GM12878 (cell line): ENCODE measurements at regions not wholly inside any gene's neighbourhood (a gene's known extent, or its start where the extent isn't known, plus 50 kb on each side); places are given as distances from the start of the nearest gene placed in this dataset.

ENCODE experiments used
- ATAC-seq: fragments of 200-7000 bp; cut with Tn5 transposase; 3 replicates; pipeline ENCODE4 v1.9.1; 2020; ENCODE audit warnings: mild to moderate bottlenecking, moderate library complexity
- BruUV-seq: library from RNA; stranded (reverse); fragments of 400-500 nt; replicated peaks from 2 replicates; lab custom pipeline; 2021; lab: Mats Ljungman, UMichigan
- CTCF ChIA-PET: fragments of 300-600 bp; sonication (Branson Sonifier 250); formaldehyde crosslinking; extraction: SDS; loops from one replicate; lab custom pipeline; 2021; ENCODE audit warnings: inconsistent platforms; lab: Yijun Ruan, JAX
- POLR2A ChIA-PET: fragments of 350-600 bp; formaldehyde crosslinking; extraction: SDS; loops from one replicate; lab custom pipeline; 2021; ENCODE audit warnings: inconsistent platforms; lab: Charles Lee
- RAD21 ChIA-PET: fragments of 300-600 bp; sonication (Branson Sonifier 250); formaldehyde crosslinking; loops from one replicate; lab custom pipeline; 2023; ENCODE audit warnings: antibody characterized with exemption; ENCODE audit not compliant: unreplicated experiment; lab: Charles Lee
- SMC1A ChIA-PET: fragments of 300-600 bp; sonication (Branson Sonifier 250); formaldehyde crosslinking; loops from one replicate; lab custom pipeline; 2023; ENCODE audit not compliant: unreplicated experiment, uncharacterized antibody; lab: Charles Lee
- DNase-seq: peaks from one replicate; pipeline ENCODE4 v3.0.0-alpha.2; 2011; ENCODE audit warnings: low read depth, low spot score
- FAIRE-seq: peaks from 3 replicates; lab custom pipeline; 2011; peaks lifted over from hg19 to GRCh38; lab: Jason Lieb, UNC
- H2AFZ ChIP-seq: 2 replicates; pipeline ENCODE4 v1.6.0; 2011; ENCODE audit warnings: low read depth, low read length, control low read depth; ENCODE audit not compliant: control insufficient read depth
- H3K27ac ChIP-seq: 2 replicates; pipeline ENCODE4 v1.5.1; 2011; ENCODE audit warnings: control low read depth; ENCODE audit not compliant: control insufficient read depth, insufficient read depth
- H3K27me3 ChIP-seq, 2 experiments: replicated peaks in 1 of 2; 2 replicates each; pipeline versions ENCODE4 v1.6.0 to v1.6.1; 2011; ENCODE audit warnings: low read length in 1 of 2; ENCODE audit not compliant: control insufficient read depth in 2 of 2, insufficient read depth in 2 of 2
- H3K36me3 ChIP-seq, 2 experiments: 2 replicates each; pipeline ENCODE4 v1.5.1; 2011; ENCODE audit warnings: low read length in 1 of 2; ENCODE audit not compliant: control insufficient read depth in 2 of 2, insufficient read depth in 2 of 2
- H3K4me1 ChIP-seq: 2 replicates; pipeline ENCODE4 v1.6.1; 2011; ENCODE audit warnings: mild to moderate bottlenecking, low read length, moderate library complexity, mixed read lengths; ENCODE audit not compliant: control insufficient read depth, insufficient read depth
- H3K4me2 ChIP-seq: 2 replicates; pipeline ENCODE4 v1.6.0; 2011; ENCODE audit warnings: control low read depth; ENCODE audit not compliant: control insufficient read depth, insufficient read depth
- H3K4me3 ChIP-seq: fragments of 200-600 bp; sonication (generic); 2 replicates; pipeline ENCODE4 v1.5.1; 2016
- H3K79me2 ChIP-seq: 2 replicates; pipeline ENCODE4 v1.6.0; 2011; ENCODE audit warnings: low read length; ENCODE audit not compliant: control insufficient read depth, insufficient read depth
- H3K9ac ChIP-seq: 2 replicates; pipeline ENCODE4 v1.8.0; 2011; ENCODE audit warnings: low read length, control low read depth, mixed read lengths; ENCODE audit not compliant: control insufficient read depth, insufficient read depth
- H3K9me3 ChIP-seq: replicated peaks from 3 replicates; pipeline ENCODE4 v1.5.1; 2011; ENCODE audit warnings: mild to moderate bottlenecking, low read length; ENCODE audit not compliant: control insufficient read depth, insufficient read depth
- H4K20me1 ChIP-seq: 2 replicates; pipeline ENCODE4 v1.6.0; 2011; ENCODE audit not compliant: control insufficient read depth, insufficient read depth
- CBX5 ChIP-seq: sonication (generic); IDR thresholded peaks from 2 replicates; pipeline ENCODE4 v1.6.1; 2016; ENCODE audit warnings: low read depth, moderate library complexity, mild to moderate bottlenecking, inconsistent platforms
- ETV6 ChIP-seq, 2 experiments: fragments of 450-650 bp in 1 of 2; IDR thresholded peaks in 1 of 2; conservative IDR thresholded peaks in 1 of 2; 2 replicates each; pipeline ENCODE4 v1.6.1; 2014; ENCODE audit warnings: antibody characterized with exemption in 1 of 2, borderline replicate concordance in 1 of 2, low read depth in 1 of 2, mild to moderate bottlenecking in 1 of 2, moderate library complexity in 1 of 2
- FOXM1 ChIP-seq: IDR thresholded peaks from 2 replicates; pipeline ENCODE4 v1.6.1; 2012; ENCODE audit warnings: low read depth, mild to moderate bottlenecking, inconsistent platforms, low read length, moderate library complexity
- IKZF1 ChIP-seq: fragments of 450-650 bp; conservative IDR thresholded peaks from 2 replicates; pipeline ENCODE4 v1.6.1; 2017; ENCODE audit warnings: antibody characterized with exemption, mild to moderate bottlenecking
- NFYB ChIP-seq: IDR thresholded peaks from 2 replicates; pipeline ENCODE4 v1.6.1; 2011; ENCODE audit warnings: low read depth, mild to moderate bottlenecking, low read length, improper control_type of control experiment, moderate library complexity; ENCODE audit not compliant: insufficient read depth
- POLR2AphosphoS5 ChIP-seq: IDR thresholded peaks from 2 replicates; pipeline ENCODE4 v1.6.1; 2011; ENCODE audit warnings: mild to moderate bottlenecking, low read length, inconsistent platforms
- RELB ChIP-seq: fragments of 450-650 bp; IDR thresholded peaks from 2 replicates; pipeline ENCODE4 v1.6.1; 2017; ENCODE audit warnings: low read depth, mild to moderate bottlenecking, moderate library complexity
- STAT1 ChIP-seq: fragments of 450-650 bp; conservative IDR thresholded peaks from 2 replicates; pipeline ENCODE4 v1.6.1; 2014; ENCODE audit warnings: antibody characterized with exemption, mild to moderate bottlenecking
- ZNF207 ChIP-seq: fragments of 450-650 bp; IDR thresholded peaks from 2 replicates; pipeline ENCODE4 v1.6.1; 2014; ENCODE audit warnings: antibody characterized with exemption, mild to moderate bottlenecking, borderline replicate concordance
- ZNF687 ChIP-seq: fragments of 450-650 bp; IDR thresholded peaks from 2 replicates; pipeline ENCODE4 v1.6.1; 2017; ENCODE audit warnings: mild to moderate bottlenecking, moderate library complexity
- WGBS: methylation state at CpG from one replicate; pipeline ENCODE4 v1.1.6; 2016; ENCODE audit warnings: low lambda C conversion rate; ENCODE audit not compliant: insufficient replicate concordance, insufficient coverage; ENCODE audit errors: missing lambda C conversion rate; 5-methylcytosine and 5-hydroxymethylcytosine counted together
- in situ Hi-C: fragments of 300-500 bp; cut with MboI; formaldehyde crosslinking; loops from 9 replicates; pipeline ENCODE4 v1.14.3; 2018; ENCODE audit warnings: mixed read lengths
- intact Hi-C: fragments of 100-400 bp; cut with micrococcal nuclease; formaldehyde crosslinking; loops from one replicate; pipeline ENCODE4 v1.14.2; 2022; ENCODE audit not compliant: unreplicated experiment

- ChIA-PET RAD21 (no interaction called here), POLR2A (no interaction called here), CTCF (no interaction called here), SMC1A (no interaction called here)
- in situ Hi-C loops (no loop called here), intact Hi-C loops (no loop called here)
- H3K27me3 ChIP-seq, result no peaks in the 10 kb centered on the region
- no peaks in the 10 kb centered on the region for H3K4me1 ChIP-seq
- H3K36me3 ChIP-seq, result no peaks in the 10 kb centered on the region
- TF ChIP-seq STAT1 (no peak), ETV6 (conservative IDR thresholded peaks at IDR 0.05 in 1 of 2, IDR thresholded peaks at IDR 0.05 in 1 of 2; ENCODE audit: borderline replicate concordance in 1 of 2, low read depth in 1 of 2) (no peak), FOXM1 (no peak), CBX5 (no peak), IKZF1 (no peak), NFYB (no peak), ZNF207 (no peak), ZNF687 (no peak), RELB (no peak), POLR2AphosphoS5 (no peak)
- no peak overlapping the region for H3K9ac ChIP-seq
- no peak overlapping the region for H3K4me2 ChIP-seq
- H3K79me2 ChIP-seq, result no peaks in the 10 kb centered on the region
- no peak overlapping the region for H3K4me3 ChIP-seq
- 50% methylated on average over 5 of the region's 5 CpGs for WGBS
- H3K27ac ChIP-seq, result no peak overlapping the region
- H2AFZ ChIP-seq, result no peak overlapping the region
- no peak for FAIRE-seq
- H4K20me1 ChIP-seq, result no peaks in the 10 kb centered on the region
- no TSS peak for BruUV-seq
- H3K9me3 ChIP-seq, result no peaks in the 10 kb centered on the region
- no peak for DNase-seq
- no peak for ATAC-seq
Measured at GRCh38 chr1:187762118-187762517, 933.4 kb downstream of the PLA2G4A start.
